ENCODE measurements at regions not wholly inside any gene's neighbourhood (a gene's known extent, or its start where the extent isn't known, plus 50 kb on each side); places are given as distances from the start of the nearest gene placed in this dataset.

GRCh38 chr5:174607916-174608315 lies 116.5 kb upstream of the MSX2 start:
- ATAC-seq, result no peak
- TF ChIP-seq PPARA (CRISPR knock-in tag; IDR thresholded peaks at IDR 0.05; ENCODE audit: borderline replicate concordance), result no peak

GRCh38 chr5:174608631-174609097 lies 115.7 kb upstream of the MSX2 start:
- ATAC-seq, result peak; percentile 22; the same call in 2 of the 3 replicates
- TF ChIP-seq PPARA (CRISPR knock-in tag; IDR thresholded peaks at IDR 0.05; ENCODE audit: borderline replicate concordance), result no peak
- TF ChIP-seq CSRNP3 (CRISPR knock-in tag; IDR thresholded peaks at IDR 0.05), result no peak
- no peak for TF ChIP-seq ZNF8 (CRISPR knock-in tag; IDR thresholded peaks at IDR 0.05)
- no peak for TF ChIP-seq ARNTL (CRISPR knock-in tag; IDR thresholded peaks at IDR 0.05; ENCODE audit: borderline replicate concordance, low read depth)
- TF ChIP-seq GLIS3 (CRISPR knock-in tag; IDR thresholded peaks at IDR 0.05), result no peak
- no peak for TF ChIP-seq RARB (CRISPR knock-in tag; IDR thresholded peaks at IDR 0.05)
- no peak for TF ChIP-seq TCF4 (CRISPR knock-in tag; IDR thresholded peaks at IDR 0.05; ENCODE audit: borderline replicate concordance)
- no peak for TF ChIP-seq ZC3H10 (CRISPR knock-in tag; IDR thresholded peaks at IDR 0.05)
- no peak for TF ChIP-seq ZFP30 (CRISPR knock-in tag; IDR thresholded peaks at IDR 0.05)
- TF ChIP-seq BACH2 (CRISPR knock-in tag; IDR thresholded peaks at IDR 0.05; ENCODE audit: borderline replicate concordance), result no peak
- no peak for TF ChIP-seq OSR1 (CRISPR knock-in tag; IDR thresholded peaks at IDR 0.05)
- no peak for TF ChIP-seq POU6F1 (CRISPR knock-in tag; IDR thresholded peaks at IDR 0.05; ENCODE audit: borderline replicate concordance, low read depth)
- no peak for TF ChIP-seq ESRRG (CRISPR knock-in tag; IDR thresholded peaks at IDR 0.05)
- TF ChIP-seq ZFP3 (CRISPR knock-in tag; IDR thresholded peaks at IDR 0.05), result no peak

- no peak for TF ChIP-seq ZNF8 (CRISPR knock-in tag; IDR thresholded peaks at IDR 0.05)
- TF ChIP-seq ZNF565 (CRISPR knock-in tag; conservative IDR thresholded peaks at IDR 0.05; ENCODE audit: low read depth), result no peak
- no peak for TF ChIP-seq PATZ1 (CRISPR knock-in tag; IDR thresholded peaks at IDR 0.05; ENCODE audit: borderline replicate concordance)
- TF ChIP-seq ZC3H10 (CRISPR knock-in tag; IDR thresholded peaks at IDR 0.05), result no peak
- TF ChIP-seq OSR1 (CRISPR knock-in tag; IDR thresholded peaks at IDR 0.05), result no peak
- TF ChIP-seq PPARA (CRISPR knock-in tag; IDR thresholded peaks at IDR 0.05; ENCODE audit: borderline replicate concordance), result no peak
- TF ChIP-seq CSRNP3 (CRISPR knock-in tag; IDR thresholded peaks at IDR 0.05), result no peak
- no peak for TF ChIP-seq ARNTL (CRISPR knock-in tag; IDR thresholded peaks at IDR 0.05; ENCODE audit: borderline replicate concordance, low read depth)
- no peak for TF ChIP-seq ZNF70 (CRISPR knock-in tag; IDR thresholded peaks at IDR 0.05)
- no peak for TF ChIP-seq SNAI2 (CRISPR knock-in tag; IDR thresholded peaks at IDR 0.05)
- no peak for TF ChIP-seq ZFP30 (CRISPR knock-in tag; IDR thresholded peaks at IDR 0.05)
- TF ChIP-seq BACH2 (CRISPR knock-in tag; IDR thresholded peaks at IDR 0.05; ENCODE audit: borderline replicate concordance), result no peak
- no peak for TF ChIP-seq ESRRG (CRISPR knock-in tag; IDR thresholded peaks at IDR 0.05)
- no peak for TF ChIP-seq RARB (CRISPR knock-in tag; IDR thresholded peaks at IDR 0.05)
- no peak for TF ChIP-seq ISL1 (CRISPR knock-in tag; IDR thresholded peaks at IDR 0.05)
- no peak for TF ChIP-seq POU6F1 (CRISPR knock-in tag; IDR thresholded peaks at IDR 0.05; ENCODE audit: borderline replicate concordance, low read depth)
- no peak for TF ChIP-seq CREB5 (CRISPR knock-in tag; IDR thresholded peaks at IDR 0.05; ENCODE audit: low read depth)
- no peak for TF ChIP-seq GLIS3 (CRISPR knock-in tag; IDR thresholded peaks at IDR 0.05)
- ATAC-seq, result no peak
Measured at GRCh38 chr5:174609116-174609515, 115.3 kb upstream of the MSX2 start.

Measured in SK-N-SH treated with all-trans-retinoic acid at 6 μM for 48 hours (cell line).